ENCODE measurements at regions not wholly inside any gene's neighbourhood (a gene's known extent, or its start where the extent isn't known, plus 50 kb on each side); places are given as distances from the start of the nearest gene placed in this dataset.
"Not testable (repeated sequence)": the region's sequence is repeated elsewhere in the genome, so short reads cannot be mapped to it uniquely, and the experiment has no call there.

DNA sequence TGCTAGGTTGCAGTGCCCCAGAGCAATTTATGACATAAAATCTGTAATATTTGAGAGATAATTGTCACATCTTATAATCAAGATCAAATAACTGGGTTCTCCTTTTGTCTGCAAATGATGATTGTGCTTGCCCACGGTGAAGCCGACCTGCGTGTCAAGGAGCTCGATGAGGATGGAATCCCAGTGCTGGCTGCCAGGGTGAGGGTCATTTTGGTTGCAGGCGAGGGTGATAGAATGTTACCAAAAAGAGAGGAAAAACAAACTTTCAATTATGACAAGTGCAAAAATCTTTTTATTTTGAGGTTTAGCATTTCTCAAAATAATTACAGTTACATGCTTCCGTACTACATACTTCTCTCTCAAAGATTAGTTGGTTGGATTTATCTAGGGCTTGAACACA, 76.4 kb upstream of the ZNF658 start:
- TF ChIP-seq ZNF555 (tag by site-specific recombination; conservative IDR thresholded peaks at IDR 0.05); ZNF747 (tag by site-specific recombination; IDR thresholded peaks at IDR 0.05); CTCF (tag by site-specific recombination; IDR thresholded peaks at IDR 0.05); ZFP37 (tag by site-specific recombination; IDR thresholded peaks at IDR 0.05); YY1 (tag by site-specific recombination; IDR thresholded peaks at IDR 0.05); ZNF133 (tag by site-specific recombination; IDR thresholded peaks at IDR 0.05); ZNF311 (tag by site-specific recombination; IDR thresholded peaks at IDR 0.05; ENCODE audit: borderline replicate concordance); ZNF426 (tag by site-specific recombination; IDR thresholded peaks at IDR 0.05); ZBTB26 (tag by site-specific recombination; optimal IDR thresholded peaks at IDR 0.05): not testable (repeated sequence)
